Smooth muscle cell (in vitro differentiated cells): ENCODE measurements at regions not wholly inside any gene's neighbourhood (a gene's known extent, or its start where the extent isn't known, plus 50 kb on each side); places are given as distances from the start of the nearest gene placed in this dataset.

Experiments
- DNase-seq: peaks from one replicate; lab custom pipeline; 2025; ENCODE audit not compliant: unreplicated experiment; lab: John Stamatoyannopoulos, UW
- H2AFZ ChIP-seq: fragments of 200-600 bp; sonication (generic); 2 replicates; pipeline ENCODE4 v1.6.0; 2016; ENCODE audit warnings: antibody characterized with exemption, low read depth, mild to moderate bottlenecking
- H3F3A ChIP-seq: fragments of 200-600 bp; sonication (generic); 2 replicates; pipeline ENCODE4 v1.6.0; 2017; ENCODE audit warnings: antibody characterized with exemption, low read depth
- H3K27ac ChIP-seq: fragments of 200-600 bp; sonication (generic); 2 replicates; pipeline ENCODE4 v1.5.1; 2016; ENCODE audit warnings: low read depth, mild to moderate bottlenecking
- H3K27me3 ChIP-seq: fragments of 200-600 bp; sonication (generic); 2 replicates; pipeline ENCODE4 v1.6.1; 2016; ENCODE audit warnings: low read depth, mild to moderate bottlenecking
- H3K36me3 ChIP-seq: fragments of 200-600 bp; sonication (generic); 2 replicates; pipeline ENCODE4 v1.5.1; 2016; ENCODE audit warnings: low read depth
- H3K4me1 ChIP-seq: fragments of 200-600 bp; sonication (generic); 2 replicates; pipeline ENCODE4 v1.5.1; 2016; ENCODE audit warnings: low read depth
- H3K4me2 ChIP-seq: fragments of 200-600 bp; sonication (generic); 2 replicates; pipeline ENCODE4 v1.6.0; 2016; ENCODE audit warnings: mild to moderate bottlenecking
- H3K4me3 ChIP-seq: fragments of 200-600 bp; sonication (generic); 2 replicates; pipeline ENCODE4 v1.5.1; 2016; ENCODE audit warnings: mild to moderate bottlenecking
- H3K79me2 ChIP-seq: fragments of 200-600 bp; sonication (generic); 2 replicates; pipeline ENCODE4 v1.6.0; 2016; ENCODE audit warnings: low read depth, mild to moderate bottlenecking
- H3K9ac ChIP-seq: fragments of 200-600 bp; sonication (generic); 2 replicates; pipeline ENCODE4 v1.6.0; 2016; ENCODE audit warnings: low read depth
- H3K9me3 ChIP-seq: fragments of 200-600 bp; sonication (generic); replicated peaks from 2 replicates; pipeline ENCODE4 v1.5.1; 2016; ENCODE audit warnings: low read depth
- H4K20me1 ChIP-seq: fragments of 200-600 bp; sonication (generic); 2 replicates; pipeline ENCODE4 v1.6.0; 2016; ENCODE audit warnings: low read depth
- CTCF ChIP-seq: fragments of 200-600 bp; sonication (generic); IDR thresholded peaks from 2 replicates; pipeline ENCODE4 v1.5.1; 2017; ENCODE audit warnings: borderline replicate concordance, mild to moderate bottlenecking, antibody characterized with exemption; ENCODE audit not compliant: insufficient read depth, poor library complexity, severe bottlenecking
- WGBS: methylation state at CpG from one replicate; pipeline ENCODE4 v1.1.7; 2016; ENCODE audit warnings: low lambda C conversion rate; 5-methylcytosine and 5-hydroxymethylcytosine counted together

GRCh38 chr16:56119133-56119532 is 72.2 kb upstream of the GNAO1 start:
- TF ChIP-seq CTCF, result no peak

GRCh38 chr16:56116577-56116964 is 74.7 kb upstream of the GNAO1 start:
- WGBS, result 42% methylated on average over 1 of the region's 1 CpG
- H3K79me2 ChIP-seq, result no peaks in the 10 kb centered on the region
- no peaks in the 10 kb centered on the region for H3K9me3 ChIP-seq
- no peaks in the 10 kb centered on the region for H4K20me1 ChIP-seq
- no peaks in the 10 kb centered on the region for H3K36me3 ChIP-seq
- H2AFZ ChIP-seq, result no peak overlapping the region
- H3K9ac ChIP-seq, result no peak overlapping the region
- H3K27ac ChIP-seq, result no peak overlapping the region
- no peaks in the 10 kb centered on the region for H3K27me3 ChIP-seq
- no peak overlapping the region for H3K4me3 ChIP-seq
- peaks cover 34% of the 10 kb centered on the region for H3K4me1 ChIP-seq
- no peak for TF ChIP-seq CTCF
- no peak overlapping the region for H3K4me2 ChIP-seq
- no peak for DNase-seq
- peaks cover 4% of the 10 kb centered on the region for H3F3A ChIP-seq

More at GRCh38 chr16:56119133-56119532, 72.2 kb upstream of the GNAO1 start:
- Histone ChIP-seq H3K36me3 (no peaks in the 10 kb centered on the region), H3K9ac (no peak overlapping the region), H3K79me2 (no peaks in the 10 kb centered on the region), H3K27me3 (peaks cover 18% of the 10 kb centered on the region), H3K9me3 (no peaks in the 10 kb centered on the region), H3K4me2 (no peak overlapping the region), H2AFZ (no peak overlapping the region), H3F3A (peaks cover 4% of the 10 kb centered on the region), H3K27ac (no peak overlapping the region), H4K20me1 (no peaks in the 10 kb centered on the region), H3K4me1 (peaks cover 27% of the 10 kb centered on the region), H3K4me3 (no peak overlapping the region)
- 19% methylated on average over 2 of the region's 2 CpGs for WGBS
- DNase-seq, result no peak

- no peak overlapping the region for H3K4me2 ChIP-seq
- H2AFZ ChIP-seq, result no peak overlapping the region
- H3K9me3 ChIP-seq, result no peaks in the 10 kb centered on the region
- H3K36me3 ChIP-seq, result no peaks in the 10 kb centered on the region
- H3K27ac ChIP-seq, result no peak overlapping the region
- no peaks in the 10 kb centered on the region for H3K79me2 ChIP-seq
- H4K20me1 ChIP-seq, result no peaks in the 10 kb centered on the region
- H3K4me1 ChIP-seq, result peaks cover 34% of the 10 kb centered on the region
- no peak overlapping the region for H3K4me3 ChIP-seq
- WGBS, result 65% methylated on average over 6 of the region's 6 CpGs
- H3F3A ChIP-seq, result peaks cover 4% of the 10 kb centered on the region
- H3K27me3 ChIP-seq, result no peaks in the 10 kb centered on the region
- no peak for DNase-seq
- H3K9ac ChIP-seq, result no peak overlapping the region
- no peak for TF ChIP-seq CTCF
Observed at GRCh38 chr16:56115817-56116576, 75.3 kb upstream of the GNAO1 start.

- H3K27me3 ChIP-seq, result no peaks in the 10 kb centered on the region
- peaks cover 40% of the 10 kb centered on the region for H3K4me1 ChIP-seq
- no peak overlapping the region for H3K9ac ChIP-seq
- no peaks in the 10 kb centered on the region for H3K36me3 ChIP-seq
- H2AFZ ChIP-seq, result no peak overlapping the region
- H4K20me1 ChIP-seq, result no peaks in the 10 kb centered on the region
- TF ChIP-seq CTCF, result no peak
- WGBS, result 53% methylated on average over 2 of the region's 2 CpGs
- no peak overlapping the region for H3K4me3 ChIP-seq
- H3K4me2 ChIP-seq, result no peak overlapping the region
- no peak for DNase-seq
- no peak overlapping the region for H3K27ac ChIP-seq
- no peaks in the 10 kb centered on the region for H3F3A ChIP-seq
- no peaks in the 10 kb centered on the region for H3K79me2 ChIP-seq
- no peaks in the 10 kb centered on the region for H3K9me3 ChIP-seq
Observed at GRCh38 chr16:56113223-56113622, 78.1 kb upstream of the GNAO1 start.
